ENCODE measurements at regions not wholly inside any gene's neighbourhood (a gene's known extent, or its start where the extent isn't known, plus 50 kb on each side); places are given as distances from the start of the nearest gene placed in this dataset.

GRCh38 chr18:5627776-5628511 lies 84.1 kb upstream of the EPB41L3 start:
- Histone ChIP-seq H3K4me3 (peak overlapping the region; percentile 48 to 85 (median 83)), H3K27ac (peak overlapping the region in 1 of 2 donors; percentile 34), H3K4me1 (replicated peaks in 1 of 2) (peaks cover 4 to 9% of the 10 kb centered on the region in 2 donors)
- in situ Hi-C loops (cut with MboI; ENCODE audit: low pct_unique_long_range_greater_than_20kb in 2 of 9, low sequenced_read_pairs in 9 of 9, unreplicated experiment in 9 of 9): no loop called here
- 0 to 56% (median 11%) methylated on average over 2 to 14 of the region's 29 CpGs for WGBS, 10 experiments
- no peak for ATAC-seq (replicated peaks in 6 of 8)

- ATAC-seq (replicated peaks in 6 of 8): no peak
- no peak overlapping the region for H3K4me3 ChIP-seq
- no peak overlapping the region for H3K27ac ChIP-seq
- in situ Hi-C loops (cut with MboI; ENCODE audit: low pct_unique_long_range_greater_than_20kb in 2 of 9, low sequenced_read_pairs in 9 of 9, unreplicated experiment in 9 of 9): no loop called here
- WGBS, 10 experiments: 33 to 100% (median 92%) methylated on average over 1 to 2 of the region's 2 CpGs; no CpG with 5 or more reads in 1 of the 10 experiments
- H3K4me1 ChIP-seq (replicated peaks in 1 of 2): peaks cover 4 to 9% of the 10 kb centered on the region in 2 donors
Measured at GRCh38 chr18:5626130-5626880, 82.5 kb upstream of the EPB41L3 start.

DNA sequence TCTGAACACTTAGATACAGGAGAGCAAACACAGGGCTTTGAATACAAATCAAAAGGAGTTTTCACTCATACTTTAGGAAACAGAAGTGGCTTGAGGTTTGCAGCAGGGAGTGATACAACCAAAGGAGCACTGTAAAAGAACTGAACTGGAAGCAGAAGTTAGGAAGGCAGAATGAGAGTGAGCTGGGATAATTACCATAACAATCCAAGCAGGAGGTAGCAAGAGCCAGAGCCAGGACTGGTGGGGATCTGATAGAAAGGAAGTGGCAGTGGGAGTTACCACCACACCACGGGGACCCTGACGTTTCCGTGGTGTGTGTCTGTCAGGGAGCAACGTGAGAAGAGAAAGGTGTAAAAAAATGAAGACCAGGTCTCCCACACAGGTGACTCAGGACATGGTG lies 81.3 kb upstream of the EPB41L3 start:
- peaks cover 4 to 9% of the 10 kb centered on the region in 2 donors for H3K4me1 ChIP-seq (replicated peaks in 1 of 2)
- in situ Hi-C loops (cut with MboI; ENCODE audit: low pct_unique_long_range_greater_than_20kb in 2 of 9, low sequenced_read_pairs in 9 of 9, unreplicated experiment in 9 of 9): no loop called here

GRCh38 chr18:5622905-5623304 lies 79.1 kb upstream of the EPB41L3 start:
- in situ Hi-C loops (cut with MboI; ENCODE audit: low pct_unique_long_range_greater_than_20kb in 2 of 9, low sequenced_read_pairs in 9 of 9, unreplicated experiment in 9 of 9): loop anchor here in 1 of 9 experiments (25.0 kb wide), 1 partner anchor 214 kb away; no protein-coding TSS in a partner anchor
- 29 to 100% (median 82%) methylated on average over 1 to 4 of the region's 4 CpGs for WGBS, 10 experiments
- ATAC-seq (replicated peaks in 6 of 8): no peak

More for the DNA sequence above, 81.3 kb upstream of the EPB41L3 start:
- 0 to 61% (median 11%) methylated on average over 1 to 4 of the region's 4 CpGs; no CpG with 5 or more reads in 3 of the 10 experiments for WGBS, 10 experiments
- peak in 1 of 8 experiments; percentile 5 for ATAC-seq (replicated peaks in 6 of 8)
- no peak overlapping the region for H3K27ac ChIP-seq
- H3K4me3 ChIP-seq: no peak overlapping the region

DNA sequence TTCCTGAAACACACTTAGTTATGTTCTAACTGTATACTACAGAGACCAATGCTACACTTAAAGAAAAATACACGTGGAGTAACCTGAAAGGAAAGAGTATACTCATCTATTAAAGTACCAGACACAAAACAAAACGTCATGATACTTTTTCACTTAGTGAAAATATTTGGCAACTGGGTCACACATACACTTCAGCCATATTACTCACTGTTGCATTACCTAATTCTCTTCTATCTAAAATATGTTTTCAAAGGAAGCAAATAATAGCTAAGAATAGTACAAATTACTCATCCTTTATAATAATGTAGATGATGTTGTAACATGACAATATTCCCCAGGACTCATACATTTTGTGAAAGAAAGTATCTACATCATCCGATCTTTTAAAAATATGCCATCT lies 76.5 kb upstream of the EPB41L3 start:
- WGBS, 10 experiments: 14 to 100% (median 65%) methylated on average over 1 to 3 of the region's 3 CpGs
- Histone ChIP-seq H3K4me1 (replicated peaks in 1 of 2) (peaks cover 0 to 5% of the 10 kb centered on the region in 2 donors), H3K4me3 (no peak overlapping the region), H3K27ac (no peak overlapping the region)
- ATAC-seq (replicated peaks in 6 of 8): peak in 1 of 8 experiments; percentile 51
- in situ Hi-C loops (cut with MboI; ENCODE audit: low pct_unique_long_range_greater_than_20kb in 2 of 9, low sequenced_read_pairs in 9 of 9, unreplicated experiment in 9 of 9): loop anchor here in 1 of 9 experiments (25.0 kb wide), 1 partner anchor 217 kb away; no protein-coding TSS in a partner anchor

More at GRCh38 chr18:5622905-5623304, 79.1 kb upstream of the EPB41L3 start:
- no peak overlapping the region for H3K4me3 ChIP-seq
- H3K4me1 ChIP-seq (replicated peaks in 1 of 2): peaks cover 4 to 9% of the 10 kb centered on the region in 2 donors
- no peak overlapping the region for H3K27ac ChIP-seq

DNA sequence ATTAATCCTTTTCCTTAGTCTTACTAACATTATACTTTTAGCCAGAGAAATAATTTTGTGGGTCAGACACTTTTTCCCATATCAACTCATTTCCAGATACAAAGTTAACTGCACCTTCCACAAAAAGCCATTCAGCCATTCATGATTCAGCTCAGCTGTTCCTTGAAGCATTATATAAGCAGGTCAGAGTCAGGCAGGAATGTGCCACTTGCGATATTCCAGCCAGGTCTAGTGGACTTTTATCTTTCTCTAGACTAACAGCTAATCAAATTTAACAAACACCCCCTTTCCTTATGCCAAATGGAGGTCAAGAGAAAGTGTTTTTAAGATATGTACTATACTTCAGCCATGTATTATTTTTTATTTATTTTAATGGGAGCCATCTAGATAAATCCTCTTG lies 75.6 kb upstream of the EPB41L3 start:
- Histone ChIP-seq H3K27ac (no peak overlapping the region), H3K4me1 (replicated peaks in 1 of 2) (no peaks in the 10 kb centered on the region), H3K4me3 (no peak overlapping the region)
- WGBS, 10 experiments: 0 to 100% (median 44%) methylated on average over 1 of the region's 1 CpG; no CpG with 5 or more reads in 2 of the 10 experiments
- in situ Hi-C loops (cut with MboI; ENCODE audit: low pct_unique_long_range_greater_than_20kb in 2 of 9, low sequenced_read_pairs in 9 of 9, unreplicated experiment in 9 of 9): loop anchor here in 1 of 9 experiments (25.0 kb wide), 1 partner anchor 218 kb away; no protein-coding TSS in a partner anchor
- no peak for ATAC-seq (replicated peaks in 6 of 8)

DNA sequence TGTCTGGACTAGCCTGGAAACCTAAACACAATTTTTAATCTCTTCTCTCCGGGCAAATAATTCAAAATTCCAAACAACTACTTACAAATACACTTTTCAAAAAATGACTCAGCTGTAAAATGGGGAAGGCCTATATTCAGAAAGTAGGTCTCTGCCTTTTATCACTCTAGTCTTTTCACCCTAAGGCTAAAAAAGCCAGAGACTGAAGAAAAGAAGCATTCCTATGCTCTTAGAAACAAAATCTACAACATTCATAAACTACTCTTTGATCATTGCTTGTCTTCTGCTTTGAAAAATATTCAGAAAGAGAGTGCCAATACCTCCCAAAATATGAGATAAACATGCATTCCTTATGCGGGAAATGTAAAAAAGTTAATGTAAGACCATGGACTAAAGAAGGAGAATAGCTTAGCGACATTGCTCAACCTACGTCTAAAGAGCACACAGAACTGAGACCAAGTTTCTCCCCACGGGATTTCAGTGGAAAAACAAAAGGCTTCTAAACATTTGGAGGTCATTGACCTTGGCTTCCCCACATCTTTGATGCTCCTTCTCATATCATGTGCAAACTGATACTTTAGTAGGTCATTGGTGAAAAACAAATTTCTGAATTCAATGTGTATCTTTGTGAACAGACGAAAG lies 74.4 kb upstream of the EPB41L3 start:
- in situ Hi-C loops (cut with MboI; ENCODE audit: low pct_unique_long_range_greater_than_20kb in 2 of 9, low sequenced_read_pairs in 9 of 9, unreplicated experiment in 9 of 9): loop anchor here in 1 of 9 experiments (25.0 kb wide), 1 partner anchor 219 kb away; no protein-coding TSS in a partner anchor
- H3K4me3 ChIP-seq: no peak overlapping the region
- 38 to 95% (median 77%) methylated on average over 2 to 6 of the region's 6 CpGs for WGBS, 10 experiments
- H3K4me1 ChIP-seq (replicated peaks in 1 of 2): no peaks in the 10 kb centered on the region
- ATAC-seq (replicated peaks in 6 of 8): peak in 1 of 8 experiments; percentile 34
- no peak overlapping the region for H3K27ac ChIP-seq

GRCh38 chr18:5611221-5611620 lies 67.4 kb upstream of the EPB41L3 start:
- no peak for ATAC-seq (replicated peaks in 6 of 8)
- Histone ChIP-seq H3K27ac (no peak overlapping the region), H3K4me1 (replicated peaks in 1 of 2) (no peaks in the 10 kb centered on the region), H3K4me3 (no peak overlapping the region)
- 13 to 100% (median 92%) methylated on average over 1 to 4 of the region's 4 CpGs; no CpG with 5 or more reads in 1 of the 10 experiments for WGBS, 10 experiments
- in situ Hi-C loops (cut with MboI; ENCODE audit: low pct_unique_long_range_greater_than_20kb in 2 of 9, low sequenced_read_pairs in 9 of 9, unreplicated experiment in 9 of 9): loop anchor here in 1 of 9 experiments (25.0 kb wide), 1 partner anchor 226 kb away; no protein-coding TSS in a partner anchor

GRCh38 chr18:5608846-5609245 lies 65.0 kb upstream of the EPB41L3 start:
- in situ Hi-C loops (cut with MboI; ENCODE audit: low pct_unique_long_range_greater_than_20kb in 2 of 9, low sequenced_read_pairs in 9 of 9, unreplicated experiment in 9 of 9): loop anchor here in 1 of 9 experiments (25.0 kb wide), 1 partner anchor 228 kb away; no protein-coding TSS in a partner anchor
- Histone ChIP-seq H3K4me1 (replicated peaks in 1 of 2) (no peaks in the 10 kb centered on the region), H3K4me3 (no peak overlapping the region), H3K27ac (no peak overlapping the region)
- 38 to 100% (median 93%) methylated on average over 1 to 2 of the region's 2 CpGs; no CpG with 5 or more reads in 3 of the 10 experiments for WGBS, 10 experiments
- no peak for ATAC-seq (replicated peaks in 6 of 8)

GRCh38 chr18:5606951-5607350 lies 63.2 kb upstream of the EPB41L3 start:
- Histone ChIP-seq H3K27ac (no peak overlapping the region), H3K4me1 (replicated peaks in 1 of 2) (no peaks in the 10 kb centered on the region), H3K4me3 (no peak overlapping the region)
- in situ Hi-C loops (cut with MboI; ENCODE audit: low pct_unique_long_range_greater_than_20kb in 2 of 9, low sequenced_read_pairs in 9 of 9, unreplicated experiment in 9 of 9): loop anchor here in 1 of 9 experiments (25.0 kb wide), 1 partner anchor 230 kb away; no protein-coding TSS in a partner anchor
- no peak for ATAC-seq (replicated peaks in 6 of 8)
- 25 to 96% (median 86%) methylated on average over 3 to 5 of the region's 6 CpGs; no CpG with 5 or more reads in 1 of the 10 experiments for WGBS, 10 experiments

- in situ Hi-C loops (cut with MboI; ENCODE audit: low pct_unique_long_range_greater_than_20kb in 2 of 9, low sequenced_read_pairs in 9 of 9, unreplicated experiment in 9 of 9): loop anchor here in 1 of 9 experiments (25.0 kb wide), 1 partner anchor 233 kb away; no protein-coding TSS in a partner anchor
- Histone ChIP-seq H3K27ac (no peak overlapping the region), H3K4me3 (no peak overlapping the region), H3K4me1 (replicated peaks in 1 of 2) (peaks cover 0 to 3% of the 10 kb centered on the region in 2 donors)
- ATAC-seq (replicated peaks in 6 of 8): no peak
- 6 to 100% (median 40%) methylated on average over 1 to 2 of the region's 2 CpGs; no CpG with 5 or more reads in 3 of the 10 experiments for WGBS, 10 experiments
Measured at GRCh38 chr18:5604778-5605177, 61.0 kb upstream of the EPB41L3 start.

DNA sequence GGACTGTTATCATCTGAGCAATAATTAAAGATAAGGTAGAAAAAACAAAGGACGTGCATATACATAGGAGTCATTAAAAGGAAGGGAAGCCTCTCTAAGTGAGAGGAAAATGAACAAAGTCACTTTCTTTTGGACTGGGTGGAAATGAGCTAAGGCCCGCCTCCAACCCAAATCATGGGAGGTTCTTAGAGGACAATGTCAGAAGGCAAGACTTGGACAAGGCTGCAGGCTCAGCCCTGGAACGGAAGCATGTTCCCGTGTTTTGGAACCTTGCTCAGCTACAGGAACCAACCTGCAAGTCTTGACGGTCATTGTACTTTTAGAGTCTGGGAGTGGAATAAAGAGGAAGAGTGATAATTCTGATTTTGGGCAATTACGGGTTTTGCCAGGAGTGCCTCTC lies 59.4 kb upstream of the EPB41L3 start:
- 25 to 100% (median 86%) methylated on average over 2 to 6 of the region's 6 CpGs; no CpG with 5 or more reads in 1 of the 10 experiments for WGBS, 10 experiments
- Histone ChIP-seq H3K4me1 (replicated peaks in 1 of 2) (peaks cover 0 to 3% of the 10 kb centered on the region in 2 donors), H3K4me3 (no peak overlapping the region), H3K27ac (no peak overlapping the region)
- no peak for ATAC-seq (replicated peaks in 6 of 8)
- in situ Hi-C loops (cut with MboI; ENCODE audit: low pct_unique_long_range_greater_than_20kb in 2 of 9, low sequenced_read_pairs in 9 of 9, unreplicated experiment in 9 of 9): loop anchor here in 1 of 9 experiments (25.0 kb wide), 1 partner anchor 234 kb away; no protein-coding TSS in a partner anchor

All from motor neuron (in vitro differentiated cells).